ENCODE measurements at regions not wholly inside any gene's neighbourhood (a gene's known extent, or its start where the extent isn't known, plus 50 kb on each side); places are given as distances from the start of the nearest gene placed in this dataset.

DNA sequence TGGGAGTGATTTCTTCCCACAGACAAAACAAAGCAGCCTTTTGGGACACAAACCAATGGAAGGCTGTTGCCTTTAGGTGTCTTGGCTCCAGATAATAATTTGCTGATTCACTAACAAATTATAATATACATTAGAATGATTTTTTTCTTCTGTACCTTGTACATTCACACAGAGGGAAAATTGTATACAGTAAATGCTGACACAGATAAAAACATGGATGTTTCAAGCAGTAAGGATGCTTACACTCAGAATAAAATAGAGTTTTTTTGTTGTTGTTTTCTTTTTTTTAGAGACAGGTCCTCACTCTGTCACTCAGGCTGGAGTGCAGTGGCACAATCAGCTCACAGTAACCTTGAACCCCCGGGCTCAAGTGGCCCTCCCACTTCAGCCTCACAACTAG is 109.2 kb upstream of the TRPC6 start (continued):
- no peak for TF ChIP-seq JUND (IDR thresholded peaks at IDR 0.05; ENCODE audit: low read length)
- no peak for TF ChIP-seq SIX5 (IDR thresholded peaks at IDR 0.05; ENCODE audit: low read depth, low read length)
- no peak for TF ChIP-seq TAF7 (optimal IDR thresholded peaks at IDR 0.05; ENCODE audit: borderline replicate concordance, low read depth, low read length)
